Activated CD4-positive, alpha-beta T cell treated with anti-CD3 and anti-CD28 coated beads, Interleukin-2, amount 10 ng/mL, durations not matched to agents 7 days and 5 days (primary cell): ENCODE measurements at regions not wholly inside any gene's neighbourhood (a gene's known extent, or its start where the extent isn't known, plus 50 kb on each side); places are given as distances from the start of the nearest gene placed in this dataset.

Experiments
- CTCF ChIA-PET: fragments of 350-600 bp; sonication (Branson Sonifier 250); formaldehyde crosslinking; loops from one replicate; lab custom pipeline; 2021; ENCODE audit warnings: antibody characterized with exemption; lab: Charles Lee
- POLR2A ChIA-PET: fragments of 350-600 bp; sonication (Branson Sonifier 250); formaldehyde crosslinking; loops from one replicate; lab custom pipeline; 2021; ENCODE audit warnings: antibody characterized with exemption; lab: Charles Lee
- DNase-seq: peaks from one replicate; pipeline ENCODE4 v3.0.0-alpha.2; 2020
- H3K27ac Mint-ChIP-seq: one replicate; pipeline ENCODE4 v1.8.0; 2021; ENCODE audit warnings: mild to moderate bottlenecking, moderate library complexity, mixed read lengths
- H3K27me3 Mint-ChIP-seq: one replicate; pipeline ENCODE4 v1.8.0; 2021; ENCODE audit warnings: mixed read lengths
- H3K36me3 Mint-ChIP-seq: one replicate; pipeline ENCODE4 v1.8.0; 2021; ENCODE audit warnings: low read depth, mixed read lengths
- H3K4me1 Mint-ChIP-seq: one replicate; pipeline ENCODE4 v1.8.0; 2021; ENCODE audit warnings: mixed read lengths
- H3K4me3 Mint-ChIP-seq: one replicate; pipeline ENCODE4 v1.8.0; 2021; ENCODE audit warnings: mild to moderate bottlenecking, moderate library complexity, mixed read lengths
- H3K9me3 Mint-ChIP-seq: one replicate; pipeline ENCODE4 v1.8.0; 2021; ENCODE audit warnings: mixed read lengths

DNA sequence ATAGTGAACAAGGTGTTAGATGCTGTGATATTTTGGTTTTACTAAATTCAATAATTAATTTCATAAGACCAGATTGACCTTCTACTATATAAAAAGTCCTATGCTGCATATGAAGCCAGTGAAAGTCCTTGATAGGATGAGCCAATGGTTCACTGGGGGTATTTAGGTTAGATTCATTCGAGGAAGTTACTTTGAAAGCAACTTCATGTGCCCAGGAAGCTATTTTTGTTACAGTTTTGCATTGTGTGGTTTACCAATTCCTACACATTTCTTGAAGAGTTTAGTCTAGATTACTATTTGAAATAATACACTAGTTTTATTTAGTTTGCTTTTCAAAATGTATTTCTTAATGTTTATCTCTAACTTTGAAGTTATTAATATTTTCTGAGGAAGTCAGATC lies 58.5 kb upstream of the RMST start:
- H3K36me3 Mint-ChIP-seq, result no peaks in the 10 kb centered on the region
- ChIA-PET POLR2A (no interaction called here), CTCF (interaction anchor here (1.2 kb wide), 1 partner anchor 12 kb away, joined by 3 read pairs; no protein-coding TSS in a partner anchor)
- no peaks in the 10 kb centered on the region for H3K27me3 Mint-ChIP-seq
- H3K27ac Mint-ChIP-seq, result no peak overlapping the region
- no peak for DNase-seq
- H3K4me1 Mint-ChIP-seq, result no peaks in the 10 kb centered on the region
- H3K9me3 Mint-ChIP-seq, result no peaks in the 10 kb centered on the region
- no peak overlapping the region for H3K4me3 Mint-ChIP-seq

DNA sequence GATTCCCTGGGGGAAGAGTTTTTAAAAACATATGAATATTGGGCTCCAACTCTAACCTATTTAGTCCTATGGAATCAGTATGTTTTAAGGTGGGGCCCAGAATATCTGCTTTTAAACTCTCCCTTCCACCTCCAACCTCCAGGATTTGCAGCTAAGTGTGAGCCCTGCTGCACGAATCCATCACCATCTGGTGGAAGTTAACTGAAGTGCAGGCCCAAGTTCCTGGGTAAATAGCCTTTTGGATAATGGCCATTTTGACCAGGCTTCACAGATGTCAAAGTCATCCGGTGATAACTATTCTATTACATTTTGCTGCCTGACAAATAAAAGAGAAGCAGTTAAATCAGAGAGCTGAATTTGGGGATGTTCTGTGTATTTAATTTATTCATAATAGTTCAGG lies 58.1 kb upstream of the RMST start:
- POLR2A ChIA-PET, result no interaction called here
- H3K36me3 Mint-ChIP-seq, result no peaks in the 10 kb centered on the region
- DNase-seq, result no peak
- H3K4me1 Mint-ChIP-seq, result no peaks in the 10 kb centered on the region
- CTCF ChIA-PET, result interaction anchor here (1.2 kb wide), 1 partner anchor 13 kb away, joined by 3 read pairs; no protein-coding TSS in a partner anchor
- no peaks in the 10 kb centered on the region for H3K27me3 Mint-ChIP-seq
- no peak overlapping the region for H3K27ac Mint-ChIP-seq
- no peak overlapping the region for H3K4me3 Mint-ChIP-seq
- H3K9me3 Mint-ChIP-seq, result no peaks in the 10 kb centered on the region

DNA sequence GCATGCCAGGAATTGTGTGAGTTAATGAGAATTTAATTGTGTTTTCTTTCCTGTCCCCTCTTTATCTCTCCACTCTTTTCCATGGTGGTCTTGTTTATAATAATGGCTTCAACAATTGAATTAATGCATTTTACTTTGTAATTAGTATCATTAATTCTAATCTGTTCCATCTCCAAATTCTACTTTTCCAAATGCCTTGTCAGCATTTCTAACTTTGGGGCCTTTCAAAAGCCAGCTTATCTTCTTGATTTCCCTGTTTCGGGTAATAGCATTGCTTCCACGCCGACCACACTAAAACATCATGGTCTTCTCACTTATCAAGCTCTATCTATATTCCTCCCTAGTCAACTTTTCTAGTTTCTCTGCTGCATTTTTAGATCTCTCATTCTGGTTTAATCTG lies 54.2 kb upstream of the RMST start:
- no peaks in the 10 kb centered on the region for H3K9me3 Mint-ChIP-seq
- no peaks in the 10 kb centered on the region for H3K4me1 Mint-ChIP-seq
- no peaks in the 10 kb centered on the region for H3K36me3 Mint-ChIP-seq
- H3K27me3 Mint-ChIP-seq, result no peaks in the 10 kb centered on the region
- H3K4me3 Mint-ChIP-seq, result no peak overlapping the region
- DNase-seq, result no peak
- CTCF ChIA-PET, result no interaction called here
- POLR2A ChIA-PET, result no interaction called here
- H3K27ac Mint-ChIP-seq, result no peak overlapping the region

DNA sequence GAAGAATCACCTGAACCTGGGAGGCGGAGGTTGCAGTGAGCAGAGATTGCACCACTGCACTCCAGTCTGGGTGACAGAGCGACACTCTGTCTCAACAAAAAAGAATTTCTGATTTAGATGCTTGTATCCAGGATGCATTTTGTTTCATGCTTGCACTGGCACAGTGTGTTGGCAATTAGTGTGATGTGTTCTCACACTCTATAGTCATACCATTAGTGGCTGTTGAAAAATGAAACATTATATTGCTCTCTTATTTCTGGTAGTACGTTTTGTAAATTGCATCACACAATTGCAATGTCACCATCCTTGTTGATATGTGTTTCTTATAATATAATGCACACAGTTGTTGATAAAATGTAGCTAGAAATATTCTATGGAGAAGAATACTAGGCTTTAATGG lies 51.3 kb upstream of the RMST start:
- ChIA-PET CTCF (no interaction called here), POLR2A (no interaction called here)
- Mint-ChIP-seq H3K4me1 (no peaks in the 10 kb centered on the region), H3K36me3 (no peaks in the 10 kb centered on the region), H3K27ac (no peak overlapping the region), H3K27me3 (no peaks in the 10 kb centered on the region), H3K4me3 (no peak overlapping the region), H3K9me3 (no peaks in the 10 kb centered on the region)
- DNase-seq, result no peak
